ENCODE measurements at regions not wholly inside any gene's neighbourhood (a gene's known extent, or its start where the extent isn't known, plus 50 kb on each side); places are given as distances from the start of the nearest gene placed in this dataset.

DNA sequence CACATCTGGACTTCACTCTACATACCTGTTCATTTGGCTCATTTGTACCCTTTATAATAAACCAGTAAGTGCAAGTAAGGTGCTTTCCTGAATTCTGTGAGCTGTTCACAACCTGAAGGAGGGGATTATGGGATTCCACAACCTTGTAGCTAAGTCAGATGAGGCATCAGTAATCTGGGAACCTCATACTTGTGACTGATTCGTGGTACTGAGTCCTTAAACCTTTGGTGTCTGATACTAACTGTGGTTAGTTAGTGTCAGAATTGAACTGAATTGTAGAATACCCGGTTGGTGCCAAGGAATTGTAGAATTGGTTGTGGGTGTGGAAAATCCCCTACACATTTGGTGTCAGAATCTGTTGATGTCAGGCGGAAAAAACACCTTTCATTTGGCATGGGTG is 83.4 kb downstream of the TMX1 start:
- TF ChIP-seq TAF1 (IDR thresholded peaks at IDR 0.05; ENCODE audit: low read depth, low read length) (no peak), POLR2A (IDR thresholded peaks at IDR 0.05; ENCODE audit: low read depth, low read length) (no peak), POLR2AphosphoS5 (IDR thresholded peaks at IDR 0.05; ENCODE audit: low read depth, low read length) (no peak), SPI1 (IDR thresholded peaks at IDR 0.05; ENCODE audit: low read depth, low read length) (no peak)

Data from GM12891 (cell line).